Stimulated activated CD4-positive, alpha-beta T cell treated with anti-CD3 and anti-CD28 coated beads, TNF-alpha, amount 100 ng/mL, for 1 hour (primary cell): ENCODE measurements at regions not wholly inside any gene's neighbourhood (a gene's known extent, or its start where the extent isn't known, plus 50 kb on each side); places are given as distances from the start of the nearest gene placed in this dataset.
"Not testable (repeated sequence)": the region's sequence is repeated elsewhere in the genome, so short reads cannot be mapped to it uniquely, and the experiment has no call there.

Source experiments
- DNase-seq, 3 donors: peaks; one replicate each; pipeline ENCODE4 v3.0.0-alpha.2; 2020; ENCODE audit warnings: low read depth in 3 of 3, low spot score in 1 of 3

GRCh38 chr6:30807566-30807965 is 63.2 kb upstream of the IER3 start:
- DNase-seq: not testable (repeated sequence)

DNA sequence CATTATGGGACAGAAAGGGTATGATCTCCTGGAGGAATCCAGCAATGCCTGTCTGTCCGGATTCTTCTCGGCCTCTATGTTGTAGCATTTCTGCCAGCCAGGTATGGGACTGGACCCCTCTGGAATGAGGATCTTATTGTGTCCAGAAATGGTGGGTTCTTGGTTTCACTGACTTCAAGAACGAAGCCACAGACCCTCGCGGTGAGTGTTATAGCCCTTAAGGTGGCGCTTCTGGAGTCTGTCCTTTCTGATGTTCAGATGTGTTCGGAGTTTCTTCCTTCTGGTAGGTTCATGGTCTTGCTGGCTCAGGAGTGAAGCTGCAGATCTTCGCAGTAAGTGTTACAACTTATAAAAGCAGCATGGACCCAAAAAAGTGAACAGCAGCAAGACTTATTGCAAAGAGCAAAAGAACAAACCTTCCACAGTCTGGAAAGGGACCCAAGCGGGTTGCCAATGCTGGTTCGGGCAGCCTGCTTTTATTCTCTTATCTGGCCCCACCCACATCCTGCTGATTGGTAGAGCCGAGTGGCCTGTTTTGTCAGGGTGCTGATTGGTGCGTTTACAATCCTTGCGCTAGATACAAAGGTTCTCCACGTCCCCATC is 62.3 kb upstream of the IER3 start:
- no peak for DNase-seq

DNA sequence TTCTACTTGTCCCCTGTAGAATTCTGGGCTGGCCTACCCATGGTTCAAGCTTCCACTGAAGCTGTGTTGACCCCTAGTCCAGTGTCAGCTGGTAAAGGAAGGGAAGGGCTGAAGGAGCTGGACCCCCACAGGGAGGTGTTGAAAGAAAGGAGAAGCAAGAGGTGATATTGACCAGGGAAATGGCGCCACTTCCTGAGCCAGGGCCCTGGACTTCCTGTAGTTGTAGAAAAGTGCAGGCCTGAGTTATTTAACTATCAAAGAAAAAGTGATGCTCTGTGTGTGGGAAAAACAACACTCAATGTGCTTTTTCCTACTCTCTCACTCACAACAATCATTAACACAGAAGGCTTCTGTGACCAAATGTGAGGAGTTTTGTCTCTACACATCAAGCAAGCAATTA is 60.0 kb upstream of the IER3 start:
- DNase-seq: no peak

DNA sequence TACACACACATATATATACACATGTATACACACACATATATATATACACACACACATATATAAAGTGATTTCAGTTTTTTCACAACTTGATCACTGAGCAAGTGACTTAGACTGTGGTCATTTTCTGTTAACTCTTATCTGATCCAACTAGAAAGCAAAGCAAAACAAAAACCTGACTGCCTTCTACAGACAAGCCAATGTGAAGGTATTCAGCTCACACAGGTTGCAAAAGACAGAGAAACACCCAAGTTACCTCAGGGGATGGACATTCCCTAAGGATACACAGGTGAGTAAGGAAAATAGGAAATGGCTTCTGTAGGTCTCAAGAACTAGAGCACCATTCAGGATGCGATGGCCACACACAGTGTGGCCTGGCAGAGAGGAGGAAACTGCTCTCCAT is 58.4 kb upstream of the IER3 start:
- no peak for DNase-seq

DNA sequence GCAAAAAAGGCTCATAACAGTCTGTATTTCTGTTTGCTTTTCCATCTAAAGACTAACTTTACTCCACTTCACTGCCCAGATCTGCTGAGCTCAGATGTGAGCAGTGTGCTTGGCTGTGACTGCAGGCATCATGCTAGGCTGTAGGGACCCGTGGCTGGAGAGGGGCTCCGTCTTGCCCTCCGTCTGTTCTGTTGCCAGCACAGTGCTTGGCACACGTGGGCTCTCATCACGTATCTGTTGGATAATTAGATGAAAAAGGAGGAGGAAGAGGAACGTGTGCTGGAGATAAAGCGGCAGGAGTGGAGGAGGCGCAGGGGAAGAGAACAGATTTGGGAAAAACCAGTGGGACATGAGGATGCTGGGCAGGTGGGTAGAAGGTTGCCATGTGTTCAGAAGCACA is 57.6 kb upstream of the IER3 start:
- DNase-seq: no peak

GRCh38 chr6:30800871-30801270 is 56.5 kb upstream of the IER3 start:
- no peak for DNase-seq

GRCh38 chr6:30799210-30799609 is 54.9 kb upstream of the IER3 start:
- no peak for DNase-seq

DNA sequence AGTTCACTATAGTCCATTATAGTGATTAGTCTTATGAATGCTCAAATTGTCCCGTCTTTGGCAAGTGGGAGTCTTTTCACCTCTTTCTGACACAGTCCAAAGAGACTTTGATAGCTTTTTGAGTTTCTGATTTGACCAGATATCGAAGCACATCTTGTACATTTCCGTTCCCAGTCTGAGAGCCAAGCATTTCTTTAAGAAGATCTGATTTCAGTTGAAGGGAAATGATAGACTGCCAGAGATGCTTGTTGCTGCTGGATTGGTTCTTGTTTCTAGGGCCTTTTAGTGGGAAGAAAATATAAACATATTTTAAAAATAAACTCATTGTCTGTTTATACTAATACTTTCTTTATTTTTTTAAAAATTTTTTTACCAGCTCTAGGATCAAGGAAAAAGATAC is 54.1 kb upstream of the IER3 start:
- DNase-seq: no peak

GRCh38 chr6:30795549-30796293 is 51.4 kb upstream of the IER3 start:
- DNase-seq: no peak
